ENCODE measurements at regions not wholly inside any gene's neighbourhood (a gene's known extent, or its start where the extent isn't known, plus 50 kb on each side); places are given as distances from the start of the nearest gene placed in this dataset.

DNA sequence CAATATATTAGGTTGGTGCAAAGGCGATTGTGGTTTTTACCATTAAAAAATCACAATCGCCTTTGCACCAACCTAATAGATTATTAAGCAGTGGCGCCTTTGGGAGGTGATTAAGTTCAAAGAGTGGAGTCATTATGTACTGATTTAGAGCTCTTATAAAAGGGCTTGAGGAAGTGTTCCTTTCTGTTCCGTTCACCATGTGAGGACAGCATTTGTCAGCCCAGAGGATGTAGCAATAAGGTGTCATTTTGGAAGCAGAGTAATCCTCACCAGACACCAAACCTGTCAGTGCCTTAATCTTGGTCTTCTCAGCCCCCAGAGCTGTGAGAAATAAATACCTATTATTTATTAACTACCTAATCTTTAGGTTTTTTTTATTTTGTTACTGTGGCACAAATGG, 542.1 kb upstream of the MAN1A1 start:
- H3K36me3 ChIP-seq (replicated peaks in 1 of 2; ENCODE audit: control insufficient read depth in 1 of 2, insufficient read depth in 2 of 2, low read length in 2 of 2) = no peaks in the 10 kb centered on the region
- H3K9me3 ChIP-seq (ENCODE audit: low read length) = no peaks in the 10 kb centered on the region
- FAIRE-seq (no peak), ATAC-seq (no peak), DNase-seq (ENCODE audit: low spot score) (no peak)
- H3K27me3 ChIP-seq (ENCODE audit: control insufficient read depth in 1 of 2, insufficient read depth in 2 of 2, low read length in 2 of 2) = no peaks in the 10 kb centered on the region
- no peak overlapping the region for H3K4me3 ChIP-seq (replicated peaks in 1 of 3; ENCODE audit: insufficient read depth in 1 of 3, low read depth in 2 of 3, low read length in 3 of 3)
- 1% methylated on average over 4 of the region's 4 CpGs for WGBS (ENCODE audit: low lambda C conversion rate)
- H3K4me1 ChIP-seq (ENCODE audit: insufficient read depth, low read length) = no peaks in the 10 kb centered on the region
- no peak overlapping the region for H3K4me2 ChIP-seq (ENCODE audit: low read depth, low read length)
- ChIA-PET CTCF (ENCODE audit: low intra/inter-chr PET ratio, low total read pairs) (no interaction called here), POLR2A (no interaction called here)
- no TSS peak for BruUV-seq (replicated peaks)
- H3K79me2 ChIP-seq (ENCODE audit: insufficient read depth, low read length) = no peaks in the 10 kb centered on the region
- intact Hi-C loops (cut with micrococcal nuclease; ENCODE audit: unreplicated experiment) (no loop called here), in situ Hi-C loops (cut with HindIII; ENCODE audit: extremely low pct_ligation_motif_present, low pct_unique_long_range_greater_than_20kb) (no loop called here)
- H3K27ac ChIP-seq (ENCODE audit: extremely low read length, insufficient read depth, low read length) = no peak overlapping the region
- H2AFZ ChIP-seq (ENCODE audit: low read length) = no peak overlapping the region
- TF ChIP-seq, protein P1, sequence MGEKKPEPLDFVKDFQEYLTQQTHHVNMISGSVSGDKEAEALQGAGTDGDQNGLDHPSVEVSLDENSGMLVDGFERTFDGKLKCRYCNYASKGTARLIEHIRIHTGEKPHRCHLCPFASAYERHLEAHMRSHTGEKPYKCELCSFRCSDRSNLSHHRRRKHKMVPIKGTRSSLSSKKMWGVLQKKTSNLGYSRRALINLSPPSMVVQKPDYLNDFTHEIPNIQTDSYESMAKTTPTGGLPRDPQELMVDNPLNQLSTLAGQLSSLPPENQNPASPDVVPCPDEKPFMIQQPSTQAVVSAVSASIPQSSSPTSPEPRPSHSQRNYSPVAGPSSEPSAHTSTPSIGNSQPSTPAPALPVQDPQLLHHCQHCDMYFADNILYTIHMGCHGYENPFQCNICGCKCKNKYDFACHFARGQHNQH (CRISPR knock-in tag; IDR thresholded peaks at IDR 0.05) = no peak
- TF ChIP-seq, protein P2, sequence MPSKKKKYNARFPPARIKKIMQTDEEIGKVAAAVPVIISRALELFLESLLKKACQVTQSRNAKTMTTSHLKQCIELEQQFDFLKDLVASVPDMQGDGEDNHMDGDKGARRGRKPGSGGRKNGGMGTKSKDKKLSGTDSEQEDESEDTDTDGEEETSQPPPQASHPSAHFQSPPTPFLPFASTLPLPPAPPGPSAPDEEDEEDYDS (CRISPR knock-in tag; IDR thresholded peaks at IDR 0.05) = no peak
- TF ChIP-seq ZNF326 (CRISPR knock-in tag; IDR thresholded peaks at IDR 0.05; ENCODE audit: borderline replicate concordance) = no peak
- TF ChIP-seq MTA3 (CRISPR knock-in tag; IDR thresholded peaks at IDR 0.05) = no peak
- TF ChIP-seq ZNF75D (CRISPR knock-in tag; IDR thresholded peaks at IDR 0.05; ENCODE audit: borderline replicate concordance) = no peak
- TF ChIP-seq MAFG (CRISPR knock-in tag; IDR thresholded peaks at IDR 0.05) = no peak
- TF ChIP-seq, protein P3, sequence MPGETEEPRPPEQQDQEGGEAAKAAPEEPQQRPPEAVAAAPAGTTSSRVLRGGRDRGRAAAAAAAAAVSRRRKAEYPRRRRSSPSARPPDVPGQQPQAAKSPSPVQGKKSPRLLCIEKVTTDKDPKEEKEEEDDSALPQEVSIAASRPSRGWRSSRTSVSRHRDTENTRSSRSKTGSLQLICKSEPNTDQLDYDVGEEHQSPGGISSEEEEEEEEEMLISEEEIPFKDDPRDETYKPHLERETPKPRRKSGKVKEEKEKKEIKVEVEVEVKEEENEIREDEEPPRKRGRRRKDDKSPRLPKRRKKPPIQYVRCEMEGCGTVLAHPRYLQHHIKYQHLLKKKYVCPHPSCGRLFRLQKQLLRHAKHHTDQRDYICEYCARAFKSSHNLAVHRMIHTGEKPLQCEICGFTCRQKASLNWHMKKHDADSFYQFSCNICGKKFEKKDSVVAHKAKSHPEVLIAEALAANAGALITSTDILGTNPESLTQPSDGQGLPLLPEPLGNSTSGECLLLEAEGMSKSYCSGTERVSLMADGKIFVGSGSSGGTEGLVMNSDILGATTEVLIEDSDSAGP (CRISPR knock-in tag; IDR thresholded peaks at IDR 0.05; ENCODE audit: borderline replicate concordance) = no peak
- no peak for TF ChIP-seq CREM (IDR thresholded peaks at IDR 0.05)
- no peak for TF ChIP-seq CREM (CRISPR knock-in tag; IDR thresholded peaks at IDR 0.05)
- TF ChIP-seq ZNF383 (CRISPR knock-in tag; IDR thresholded peaks at IDR 0.05; ENCODE audit: borderline replicate concordance) = no peak
- TF ChIP-seq RFXAP (CRISPR knock-in tag; IDR thresholded peaks at IDR 0.05; ENCODE audit: borderline replicate concordance) = no peak
- no peak for TF ChIP-seq KLF13 (CRISPR knock-in tag; IDR thresholded peaks at IDR 0.05)
- TF ChIP-seq SKI (IDR thresholded peaks at IDR 0.05; ENCODE audit: partially characterized antibody) = no peak
- no peak for TF ChIP-seq SOX13 (IDR thresholded peaks at IDR 0.05)
- TF ChIP-seq SOX13 (CRISPR knock-in tag; conservative IDR thresholded peaks at IDR 0.05 in 1 of 2, IDR thresholded peaks at IDR 0.05 in 1 of 2) = no peak
- no peak overlapping the region for H3K9ac ChIP-seq (ENCODE audit: insufficient read depth, low read depth, low read length)
- no peaks in the 10 kb centered on the region for H4K20me1 ChIP-seq (ENCODE audit: insufficient read depth, low read length)
